Keratinocyte (primary cell): ENCODE measurements at regions not wholly inside any gene's neighbourhood (a gene's known extent, or its start where the extent isn't known, plus 50 kb on each side); places are given as distances from the start of the nearest gene placed in this dataset.

ENCODE experiments used
- DNase-seq: peaks from one replicate; pipeline ENCODE4 v3.0.0-alpha.2; 2011; ENCODE audit warnings: low read depth, missing footprints, low spot score
- FAIRE-seq: peaks from 2 replicates; lab custom pipeline; 2011; peaks lifted over from hg19 to GRCh38; lab: Jason Lieb, UNC
- H2AFZ ChIP-seq: 2 replicates; pipeline ENCODE4 v1.6.0; 2012; ENCODE audit warnings: low read length, control low read depth, inconsistent platforms; ENCODE audit not compliant: control insufficient read depth
- H3K27ac ChIP-seq: 2 replicates; pipeline ENCODE4 v1.5.1; 2011; ENCODE audit warnings: low read length; ENCODE audit not compliant: control insufficient read depth, insufficient read depth
- H3K27me3 ChIP-seq: 3 replicates; pipeline ENCODE4 v1.6.0; 2011; ENCODE audit warnings: low read length; ENCODE audit not compliant: control insufficient read depth, insufficient read depth; ENCODE audit errors: extremely low read depth
- H3K36me3 ChIP-seq, 2 experiments: 2 replicates in 1 of 2; 3 replicates in 1 of 2; pipeline ENCODE4 v1.5.1; 2011; ENCODE audit warnings: low read length in 2 of 2, mild to moderate bottlenecking in 1 of 2; ENCODE audit not compliant: control insufficient read depth in 2 of 2, insufficient read depth in 2 of 2; ENCODE audit errors: extremely low read depth in 1 of 2
- H3K4me1 ChIP-seq: 3 replicates; pipeline ENCODE4 v1.5.1; 2011; ENCODE audit warnings: low read length; ENCODE audit not compliant: control insufficient read depth, insufficient read depth; ENCODE audit errors: extremely low read depth
- H3K4me2 ChIP-seq: 3 replicates; pipeline ENCODE4 v1.6.0; 2011; ENCODE audit warnings: low read depth, low read length; ENCODE audit not compliant: control insufficient read depth, insufficient read depth; ENCODE audit errors: extremely low read depth
- H3K4me3 ChIP-seq, 3 experiments: fragments of 200-600 bp in 1 of 3; sonication (generic) in 1 of 3; 2 replicates in 2 of 3; 3 replicates in 1 of 3; pipeline ENCODE4 v1.5.1; 2011 to 2016; ENCODE audit warnings: low read length in 3 of 3, mild to moderate bottlenecking in 3 of 3, control low read depth in 2 of 3, inconsistent platforms in 1 of 3, low read depth in 1 of 3, mixed read lengths in 1 of 3, mixed run types in 1 of 3, moderate library complexity in 1 of 3; ENCODE audit not compliant: control insufficient read depth in 2 of 3, insufficient read depth in 2 of 3; ENCODE audit errors: extremely low read depth in 1 of 3
- H3K79me2 ChIP-seq: 2 replicates; pipeline ENCODE4 v1.6.0; 2012; ENCODE audit warnings: low read length; ENCODE audit not compliant: control insufficient read depth, insufficient read depth
- H3K9ac ChIP-seq: 3 replicates; pipeline ENCODE4 v1.6.0; 2011; ENCODE audit warnings: low read length; ENCODE audit not compliant: control insufficient read depth, insufficient read depth; ENCODE audit errors: extremely low read depth
- H3K9me1 ChIP-seq: 3 replicates; pipeline ENCODE4 v1.6.0; 2011; ENCODE audit warnings: low read length; ENCODE audit not compliant: control insufficient read depth, insufficient read depth; ENCODE audit errors: extremely low read depth
- H3K9me3 ChIP-seq: 2 replicates; pipeline ENCODE4 v1.5.1; 2012; ENCODE audit warnings: low read depth, low read length; ENCODE audit not compliant: control insufficient read depth
- H4K20me1 ChIP-seq: 3 replicates; pipeline ENCODE4 v1.6.0; 2011; ENCODE audit warnings: low read length; ENCODE audit not compliant: control insufficient read depth, insufficient read depth; ENCODE audit errors: extremely low read depth
- EZH2 ChIP-seq: IDR thresholded peaks from one replicate; pipeline ENCODE4 v1.6.1; 2012; ENCODE audit warnings: inconsistent platforms, mild to moderate bottlenecking, low read length, moderate library complexity
- dilution Hi-C: fragments of 300-500 bp; cut with MboI; formaldehyde crosslinking; loops from one replicate; pipeline ENCODE4 v1.7.0; 2020; ENCODE audit warnings: low sequenced_read_pairs; ENCODE audit not compliant: extremely low pct_ligation_motif_present
- TF ChIP-seq, protein P1 (sequence below), 3 experiments: IDR thresholded peaks in 1 of 3; conservative IDR thresholded peaks in 1 of 3; optimal IDR thresholded peaks in 1 of 3; 2 replicates in 2 of 3; 3 replicates in 1 of 3; pipeline versions ENCODE3 to v1.5.1; 2011; ENCODE audit warnings: low read length in 3 of 3, mild to moderate bottlenecking in 3 of 3, moderate library complexity in 2 of 3, control low read depth in 1 of 3, inconsistent platforms in 1 of 3; ENCODE audit not compliant: insufficient read depth in 2 of 3; ENCODE audit errors: extremely low read depth in 1 of 3

DNA sequence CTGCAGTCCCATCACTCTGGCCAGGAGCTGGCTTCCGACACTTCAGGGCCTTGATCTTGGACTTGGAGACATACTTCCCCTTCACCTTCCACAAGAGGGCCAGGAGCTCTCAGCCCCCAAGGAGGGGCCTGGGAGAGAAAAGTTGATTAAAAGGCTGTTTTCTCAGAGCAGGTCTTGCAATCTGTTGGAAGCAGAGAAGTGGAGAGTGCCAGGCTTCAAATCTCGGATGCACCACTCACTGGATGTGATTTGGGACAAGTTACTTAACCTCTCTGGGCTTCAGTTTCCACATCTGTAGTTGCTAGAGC lies 255.3 kb downstream of the CYP26B1 start:
- dilution Hi-C loops: no loop called here
- no peaks in the 10 kb centered on the region for H3K36me3 ChIP-seq
- no peak overlapping the region for H2AFZ ChIP-seq
- H3K9me3 ChIP-seq: no peaks in the 10 kb centered on the region
- H4K20me1 ChIP-seq: no peaks in the 10 kb centered on the region
- H3K4me3 ChIP-seq: no peak overlapping the region
- FAIRE-seq (no peak), DNase-seq (no peak)
- no peak overlapping the region for H3K4me2 ChIP-seq
- no peaks in the 10 kb centered on the region for H3K79me2 ChIP-seq
- H3K9ac ChIP-seq: no peak overlapping the region
- H3K9me1 ChIP-seq: no peaks in the 10 kb centered on the region
- TF ChIP-seq EZH2: no peak
- TF ChIP-seq, protein P1, sequence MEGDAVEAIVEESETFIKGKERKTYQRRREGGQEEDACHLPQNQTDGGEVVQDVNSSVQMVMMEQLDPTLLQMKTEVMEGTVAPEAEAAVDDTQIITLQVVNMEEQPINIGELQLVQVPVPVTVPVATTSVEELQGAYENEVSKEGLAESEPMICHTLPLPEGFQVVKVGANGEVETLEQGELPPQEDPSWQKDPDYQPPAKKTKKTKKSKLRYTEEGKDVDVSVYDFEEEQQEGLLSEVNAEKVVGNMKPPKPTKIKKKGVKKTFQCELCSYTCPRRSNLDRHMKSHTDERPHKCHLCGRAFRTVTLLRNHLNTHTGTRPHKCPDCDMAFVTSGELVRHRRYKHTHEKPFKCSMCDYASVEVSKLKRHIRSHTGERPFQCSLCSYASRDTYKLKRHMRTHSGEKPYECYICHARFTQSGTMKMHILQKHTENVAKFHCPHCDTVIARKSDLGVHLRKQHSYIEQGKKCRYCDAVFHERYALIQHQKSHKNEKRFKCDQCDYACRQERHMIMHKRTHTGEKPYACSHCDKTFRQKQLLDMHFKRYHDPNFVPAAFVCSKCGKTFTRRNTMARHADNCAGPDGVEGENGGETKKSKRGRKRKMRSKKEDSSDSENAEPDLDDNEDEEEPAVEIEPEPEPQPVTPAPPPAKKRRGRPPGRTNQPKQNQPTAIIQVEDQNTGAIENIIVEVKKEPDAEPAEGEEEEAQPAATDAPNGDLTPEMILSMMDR (optimal IDR thresholded peaks at IDR 0.05 in 1 of 3, IDR thresholded peaks at IDR 0.05 in 1 of 3, conservative IDR thresholded peaks at IDR 0.05 in 1 of 3; ENCODE audit: extremely low read depth in 1 of 3, insufficient read depth in 2 of 3, low read length in 3 of 3): no peak
- H3K4me1 ChIP-seq: no peaks in the 10 kb centered on the region
- peaks cover 27% of the 10 kb centered on the region for H3K27me3 ChIP-seq
- no peak overlapping the region for H3K27ac ChIP-seq

- no peak overlapping the region for H3K27ac ChIP-seq
- H3K79me2 ChIP-seq: no peaks in the 10 kb centered on the region
- peaks cover 27% of the 10 kb centered on the region for H3K27me3 ChIP-seq
- no peaks in the 10 kb centered on the region for H3K4me1 ChIP-seq
- no peaks in the 10 kb centered on the region for H3K36me3 ChIP-seq
- no peak overlapping the region for H3K4me3 ChIP-seq
- no peaks in the 10 kb centered on the region for H3K9me3 ChIP-seq
- TF ChIP-seq, protein P1 (optimal IDR thresholded peaks at IDR 0.05 in 1 of 3, IDR thresholded peaks at IDR 0.05 in 1 of 3, conservative IDR thresholded peaks at IDR 0.05 in 1 of 3; ENCODE audit: extremely low read depth in 1 of 3, insufficient read depth in 2 of 3, low read length in 3 of 3): no peak
- TF ChIP-seq EZH2: no peak
- DNase-seq: no peak
- H3K9me1 ChIP-seq: no peaks in the 10 kb centered on the region
- H2AFZ ChIP-seq: no peak overlapping the region
- no peak overlapping the region for H3K4me2 ChIP-seq
- FAIRE-seq: no peak
- dilution Hi-C loops: no loop called here
- no peak overlapping the region for H3K9ac ChIP-seq
- no peaks in the 10 kb centered on the region for H4K20me1 ChIP-seq
Observed at GRCh38 chr2:71891719-71892422, 255.8 kb downstream of the CYP26B1 start.
